NT2/D1 (cell line): ENCODE measurements at regions not wholly inside any gene's neighbourhood (a gene's known extent, or its start where the extent isn't known, plus 50 kb on each side); places are given as distances from the start of the nearest gene placed in this dataset.

Experiments used
- SUZ12 ChIP-seq: IDR thresholded peaks from 2 replicates; pipeline ENCODE4 v1.6.1; 2011; ENCODE audit not compliant: insufficient read length, insufficient read depth; ENCODE audit errors: extremely low read depth
- ZNF274 ChIP-seq: IDR thresholded peaks from 2 replicates; pipeline ENCODE4 v1.6.1; 2011; ENCODE audit warnings: mild to moderate bottlenecking, low read depth, low read length

DNA sequence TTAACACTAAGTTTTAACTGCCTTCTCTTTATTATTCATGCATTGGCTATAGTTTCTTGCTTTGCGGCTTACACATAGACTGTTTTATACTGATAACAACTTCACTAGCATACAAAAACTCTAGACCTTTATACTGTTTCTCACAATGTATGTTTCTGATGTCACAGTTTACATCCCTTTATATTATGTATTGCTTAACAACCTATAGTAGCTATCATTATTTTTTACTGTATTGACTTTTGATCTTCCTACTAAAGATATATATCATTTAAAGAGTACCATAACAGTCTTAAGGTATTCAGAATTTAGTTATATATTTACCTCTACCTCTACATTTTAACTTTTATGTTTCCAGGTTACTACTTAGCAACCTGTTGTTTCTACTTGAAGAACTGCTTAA, 543.3 kb upstream of the ARGLU1 start:
- TF ChIP-seq ZNF274 (no peak), SUZ12 (no peak)
